ENCODE measurements at regions not wholly inside any gene's neighbourhood (a gene's known extent, or its start where the extent isn't known, plus 50 kb on each side); places are given as distances from the start of the nearest gene placed in this dataset.
"Not testable (repeated sequence)": the region's sequence is repeated elsewhere in the genome, so short reads cannot be mapped to it uniquely, and the experiment has no call there.

DNA sequence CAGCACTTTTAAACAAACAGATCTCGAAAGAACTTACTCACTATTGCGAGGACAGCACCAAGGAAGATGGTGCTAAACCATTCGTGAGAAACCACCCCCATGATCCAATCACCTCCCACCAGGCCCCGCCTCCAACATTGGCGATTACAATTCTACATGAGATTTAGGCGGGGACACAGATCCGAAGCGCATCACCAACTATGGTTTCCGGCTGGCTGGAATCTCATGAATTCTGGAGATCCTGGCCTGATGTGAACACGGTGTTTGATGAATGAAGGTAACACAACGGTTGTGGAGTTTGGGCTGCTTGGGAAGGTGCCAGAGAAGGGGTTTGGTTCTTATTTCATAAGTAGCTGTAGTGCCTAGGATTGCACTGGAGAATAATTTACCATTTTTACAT, 216.7 kb downstream of the EMX2 start:
- no peaks in the 10 kb centered on the region for H3K36me3 Mint-ChIP-seq (ENCODE audit: low read depth)
- no peak overlapping the region for H3K4me3 Mint-ChIP-seq
- DNase-seq (no peak), ATAC-seq (no peak)
- H3K27ac Mint-ChIP-seq = no peak overlapping the region
- H3K4me1 Mint-ChIP-seq = no peaks in the 10 kb centered on the region
- H3K27me3 Mint-ChIP-seq = peaks cover 35% of the 10 kb centered on the region
- H3K9me3 ChIP-seq (ENCODE audit: control insufficient read depth, low read length, poor library complexity, severe bottlenecking) = no peaks in the 10 kb centered on the region

DNA sequence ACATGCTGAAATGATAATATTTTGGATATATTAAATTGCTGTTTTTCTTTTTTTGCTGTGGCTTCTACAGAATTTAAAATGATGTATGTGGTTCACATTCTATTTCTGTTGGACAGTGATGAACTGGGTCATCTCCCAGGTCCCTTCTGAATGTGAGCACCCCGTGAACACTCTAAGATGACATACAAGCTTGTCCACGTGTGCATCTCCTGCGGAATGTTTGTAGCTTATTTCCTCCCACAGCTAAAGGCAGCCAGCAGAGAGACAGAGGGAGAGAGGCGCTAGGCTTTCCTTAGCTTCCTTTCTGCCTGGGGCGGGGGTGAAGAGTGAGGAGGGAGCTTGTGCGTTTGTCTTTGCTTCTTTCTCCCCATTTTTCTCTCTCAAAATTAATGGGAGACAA, 219.1 kb downstream of the EMX2 start:
- H3K36me3 Mint-ChIP-seq (ENCODE audit: low read depth) = no peaks in the 10 kb centered on the region
- no peak for DNase-seq
- no peaks in the 10 kb centered on the region for H3K4me1 Mint-ChIP-seq
- no peak overlapping the region for H3K4me3 Mint-ChIP-seq
- peaks cover 23% of the 10 kb centered on the region for H3K27me3 Mint-ChIP-seq
- ATAC-seq = no peak
- no peaks in the 10 kb centered on the region for H3K9me3 ChIP-seq (ENCODE audit: control insufficient read depth, low read length, poor library complexity, severe bottlenecking)
- H3K27ac Mint-ChIP-seq = no peak overlapping the region

DNA sequence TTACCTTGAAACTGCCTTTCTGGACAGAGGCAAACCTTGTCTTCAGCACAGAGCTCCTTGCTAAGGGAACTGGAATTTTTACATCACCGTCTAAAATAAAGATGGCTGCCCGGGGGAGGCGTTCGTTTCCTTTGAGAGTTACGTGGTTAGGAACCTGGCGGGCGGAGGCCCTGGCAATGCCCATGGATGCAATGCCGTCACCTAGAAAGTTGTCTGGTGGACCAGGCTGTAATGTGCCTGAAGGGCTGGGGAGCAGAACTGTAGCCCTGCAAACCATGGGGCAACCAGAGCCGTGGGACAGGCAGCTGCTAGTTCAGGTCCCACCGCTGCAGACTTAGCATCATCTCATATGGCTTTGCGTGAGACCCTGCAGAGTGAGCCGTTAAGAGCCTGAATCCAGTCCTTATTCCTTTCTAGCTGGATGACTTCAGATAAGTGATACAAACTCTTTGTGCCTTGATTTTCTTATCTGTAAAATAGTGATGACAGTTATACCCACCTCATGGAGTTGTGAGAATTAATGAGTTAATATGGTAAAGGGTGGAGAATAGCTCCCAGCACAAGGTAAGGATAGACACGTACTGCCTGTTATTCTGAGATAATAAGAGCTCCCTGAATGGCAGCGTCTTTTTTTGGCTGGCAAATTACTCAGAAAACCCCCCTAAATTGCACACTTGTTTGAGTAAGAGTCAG, 219.7 kb downstream of the EMX2 start:
- peaks cover 23% of the 10 kb centered on the region for H3K27me3 Mint-ChIP-seq
- no peak overlapping the region for H3K4me3 Mint-ChIP-seq
- H3K36me3 Mint-ChIP-seq (ENCODE audit: low read depth) = no peaks in the 10 kb centered on the region
- no peak for ATAC-seq
- H3K9me3 ChIP-seq (ENCODE audit: control insufficient read depth, low read length, poor library complexity, severe bottlenecking) = no peaks in the 10 kb centered on the region
- no peaks in the 10 kb centered on the region for H3K4me1 Mint-ChIP-seq
- DNase-seq = no peak
- H3K27ac Mint-ChIP-seq = no peak overlapping the region

DNA sequence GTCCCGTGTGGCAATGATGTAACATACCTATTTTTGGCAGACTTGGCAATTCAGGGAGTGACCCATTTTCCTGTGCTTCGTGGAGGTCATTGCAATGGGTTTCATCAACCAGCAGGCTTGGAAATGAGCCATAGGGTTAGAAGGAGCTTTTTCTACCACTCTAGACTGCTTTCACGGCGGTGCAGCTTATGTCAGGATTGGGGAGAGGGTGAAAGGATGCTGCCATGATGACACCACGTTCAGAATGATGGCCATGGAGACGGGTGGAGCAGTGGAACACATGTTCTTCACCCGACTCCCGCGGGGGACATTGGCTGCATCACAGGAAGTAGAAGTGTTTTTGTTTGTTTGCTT, 220.2 kb downstream of the EMX2 start:
- Mint-ChIP-seq H3K36me3 (ENCODE audit: low read depth) (no peaks in the 10 kb centered on the region), H3K27ac (no peak overlapping the region), H3K4me1 (no peaks in the 10 kb centered on the region), H3K4me3 (no peak overlapping the region), H3K27me3 (peaks cover 23% of the 10 kb centered on the region)
- ATAC-seq = no peak
- no peak for DNase-seq
- H3K9me3 ChIP-seq (ENCODE audit: control insufficient read depth, low read length, poor library complexity, severe bottlenecking) = no peaks in the 10 kb centered on the region

DNA sequence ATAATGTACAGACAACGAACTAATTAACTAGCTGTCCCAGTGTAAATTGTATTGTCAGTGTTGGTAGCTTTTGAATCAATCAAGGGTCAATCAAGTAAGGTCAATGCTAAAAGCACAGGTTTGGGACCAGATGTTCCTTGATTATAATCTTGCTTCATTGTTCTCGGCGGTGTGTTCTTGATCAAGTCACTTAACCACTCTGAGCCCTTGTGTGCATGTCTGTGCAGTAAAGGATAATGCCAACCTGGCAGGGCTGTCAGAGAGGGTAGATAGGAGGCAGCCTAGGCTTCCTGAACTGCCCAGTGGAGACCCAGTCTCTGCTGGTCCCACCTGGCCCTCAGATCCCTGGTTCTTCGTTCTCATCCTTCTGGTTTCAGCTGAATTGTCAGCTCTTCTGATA, 221.0 kb downstream of the EMX2 start:
- Mint-ChIP-seq H3K27ac (no peak overlapping the region), H3K4me1 (no peaks in the 10 kb centered on the region), H3K27me3 (peaks cover 23% of the 10 kb centered on the region), H3K4me3 (no peak overlapping the region), H3K36me3 (ENCODE audit: low read depth) (no peaks in the 10 kb centered on the region)
- no peak for ATAC-seq
- no peaks in the 10 kb centered on the region for H3K9me3 ChIP-seq (ENCODE audit: control insufficient read depth, low read length, poor library complexity, severe bottlenecking)
- DNase-seq = no peak

DNA sequence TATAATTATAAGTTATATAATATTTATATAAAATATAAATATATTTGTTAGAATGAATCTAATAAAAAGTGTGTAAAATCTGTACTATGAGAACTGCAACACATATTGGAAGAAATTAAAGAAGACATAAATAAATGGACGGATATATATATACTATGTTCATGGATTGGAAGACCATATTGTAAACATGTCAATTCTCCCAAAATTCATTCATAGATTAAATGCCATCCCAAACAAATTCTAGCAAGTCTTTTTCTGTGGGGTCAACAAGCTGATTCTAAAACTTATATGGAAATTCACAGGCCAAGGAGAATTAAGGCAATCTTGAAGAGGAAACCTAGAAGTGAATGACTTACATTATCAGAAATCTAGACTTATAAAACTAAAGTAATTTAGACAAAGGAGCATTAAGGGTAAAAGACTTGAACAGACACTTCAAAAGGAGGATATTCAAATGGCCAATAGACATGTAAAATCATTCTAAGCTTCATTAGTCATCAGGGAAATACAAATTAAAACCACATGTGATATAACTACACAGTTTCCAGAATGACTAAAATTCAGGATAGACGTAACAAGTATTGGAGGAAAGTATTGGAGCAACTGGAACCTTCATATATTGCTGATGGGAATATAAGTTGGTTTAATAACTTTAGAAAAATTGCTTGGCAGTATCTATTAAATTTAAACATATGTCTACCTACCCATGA, 225.9 kb downstream of the EMX2 start:
- DNase-seq (no peak), ATAC-seq (no peak)
- H3K9me3 ChIP-seq (ENCODE audit: control insufficient read depth, low read length, poor library complexity, severe bottlenecking) = no peaks in the 10 kb centered on the region
- H3K36me3 Mint-ChIP-seq (ENCODE audit: low read depth) = no peaks in the 10 kb centered on the region
- peaks cover 14% of the 10 kb centered on the region for H3K27me3 Mint-ChIP-seq
- H3K4me3 Mint-ChIP-seq = no peak overlapping the region
- H3K4me1 Mint-ChIP-seq = no peaks in the 10 kb centered on the region
- H3K27ac Mint-ChIP-seq = no peak overlapping the region

DNA sequence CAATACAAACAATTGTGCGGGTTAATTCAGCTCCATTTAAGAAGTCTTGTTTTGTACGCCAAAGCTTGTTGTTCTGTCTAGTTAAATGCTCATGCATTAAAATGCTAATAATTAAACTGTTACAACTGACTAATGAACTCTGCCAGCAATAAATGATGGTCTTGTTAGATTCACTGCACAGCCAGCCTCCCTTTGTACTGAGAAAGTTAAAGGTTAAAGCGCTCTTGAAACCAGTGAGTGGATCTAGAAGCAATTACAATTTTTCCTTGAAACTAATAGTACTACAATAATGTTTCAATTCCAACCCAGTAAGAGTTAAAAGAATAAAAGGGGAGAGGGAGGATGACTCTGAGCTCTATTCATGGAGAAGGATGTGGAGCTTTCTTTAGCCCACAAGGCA, 233.0 kb downstream of the EMX2 start:
- no peak for DNase-seq
- H3K27me3 Mint-ChIP-seq = peaks cover 27% of the 10 kb centered on the region

DNA sequence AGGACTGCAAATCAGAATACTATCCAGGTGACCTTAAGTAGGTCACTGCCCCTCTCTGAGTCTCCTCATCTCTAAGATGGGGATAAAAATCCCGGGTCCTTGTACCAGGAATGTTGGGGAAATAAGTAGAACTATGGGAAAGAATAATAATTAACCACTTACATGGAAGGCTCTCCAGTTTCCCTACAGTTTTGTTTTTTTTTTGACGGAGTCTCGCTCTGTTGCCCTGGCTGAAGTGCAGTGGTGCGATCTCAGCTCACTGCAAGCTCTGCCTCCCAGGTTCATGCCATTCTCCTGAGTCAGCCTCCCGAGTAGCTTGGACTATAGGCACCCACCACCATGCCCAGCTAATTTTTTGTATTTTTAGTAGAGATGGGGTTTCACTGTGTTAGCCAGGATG, 234.7 kb downstream of the EMX2 start:
- not testable (repeated sequence) for DNase-seq; H3K4me1 Mint-ChIP-seq; H3K27ac Mint-ChIP-seq; H3K4me3 Mint-ChIP-seq; H3K36me3 Mint-ChIP-seq (ENCODE audit: low read depth); ATAC-seq; H3K9me3 ChIP-seq (ENCODE audit: control insufficient read depth, low read length, poor library complexity, severe bottlenecking)
- H3K27me3 Mint-ChIP-seq = peaks cover 21% of the 10 kb centered on the region

More for the DNA sequence above, 233.0 kb downstream of the EMX2 start:
- Mint-ChIP-seq H3K36me3 (ENCODE audit: low read depth) (no peaks in the 10 kb centered on the region), H3K4me3 (no peak overlapping the region), H3K27ac (no peak overlapping the region), H3K4me1 (no peaks in the 10 kb centered on the region)
- no peak for ATAC-seq
- H3K9me3 ChIP-seq (ENCODE audit: control insufficient read depth, low read length, poor library complexity, severe bottlenecking) = no peaks in the 10 kb centered on the region

DNA sequence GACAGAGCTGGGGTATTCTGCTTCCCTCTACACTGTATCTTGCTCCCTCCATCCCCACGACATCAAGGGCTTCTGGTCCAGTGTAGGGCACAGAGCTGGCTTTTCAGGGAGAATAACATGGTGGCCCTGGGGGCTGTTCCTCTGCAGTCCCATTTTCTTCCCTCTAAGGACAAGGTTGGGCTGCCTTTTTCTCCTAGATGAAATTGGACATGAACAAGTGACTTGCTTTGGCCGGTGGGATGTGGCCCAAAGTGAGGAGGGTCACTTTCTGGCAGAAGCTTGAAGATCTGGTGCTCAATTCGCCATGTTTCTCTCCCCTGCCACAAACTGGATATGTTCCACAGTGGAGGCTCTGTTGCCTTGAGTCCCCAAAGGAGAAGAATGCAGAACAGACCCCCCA, 235.7 kb downstream of the EMX2 start:
- no peak for ATAC-seq
- Mint-ChIP-seq H3K27me3 (peaks cover 14% of the 10 kb centered on the region), H3K36me3 (ENCODE audit: low read depth) (no peaks in the 10 kb centered on the region), H3K4me1 (no peaks in the 10 kb centered on the region), H3K27ac (no peak overlapping the region), H3K4me3 (no peak overlapping the region)
- no peaks in the 10 kb centered on the region for H3K9me3 ChIP-seq (ENCODE audit: control insufficient read depth, low read length, poor library complexity, severe bottlenecking)
- DNase-seq = no peak

DNA sequence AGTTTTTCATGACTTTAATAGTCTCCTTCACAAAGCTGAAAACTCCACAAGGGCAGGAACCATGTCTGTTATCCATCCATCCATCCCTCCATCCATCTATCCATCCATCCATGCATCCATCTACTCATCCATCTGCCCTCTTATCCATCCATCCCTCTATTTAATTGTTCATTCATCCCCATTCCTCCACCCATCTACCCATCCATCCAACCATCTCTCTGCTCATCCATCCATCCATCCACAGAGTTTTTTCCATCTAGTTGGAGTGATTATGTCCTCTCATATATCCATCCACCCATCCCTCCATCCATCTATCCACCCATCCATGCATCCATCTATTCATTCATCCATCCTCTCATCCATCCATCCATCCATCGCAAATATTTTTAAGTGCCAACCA, 237.9 kb downstream of the EMX2 start:
- no peaks in the 10 kb centered on the region for H3K9me3 ChIP-seq (ENCODE audit: control insufficient read depth, low read length, poor library complexity, severe bottlenecking)
- DNase-seq = no peak
- Mint-ChIP-seq H3K27ac (no peak overlapping the region), H3K4me3 (no peak overlapping the region), H3K4me1 (no peaks in the 10 kb centered on the region), H3K36me3 (ENCODE audit: low read depth) (no peaks in the 10 kb centered on the region), H3K27me3 (peaks cover 3% of the 10 kb centered on the region)
- no peak for ATAC-seq

DNA sequence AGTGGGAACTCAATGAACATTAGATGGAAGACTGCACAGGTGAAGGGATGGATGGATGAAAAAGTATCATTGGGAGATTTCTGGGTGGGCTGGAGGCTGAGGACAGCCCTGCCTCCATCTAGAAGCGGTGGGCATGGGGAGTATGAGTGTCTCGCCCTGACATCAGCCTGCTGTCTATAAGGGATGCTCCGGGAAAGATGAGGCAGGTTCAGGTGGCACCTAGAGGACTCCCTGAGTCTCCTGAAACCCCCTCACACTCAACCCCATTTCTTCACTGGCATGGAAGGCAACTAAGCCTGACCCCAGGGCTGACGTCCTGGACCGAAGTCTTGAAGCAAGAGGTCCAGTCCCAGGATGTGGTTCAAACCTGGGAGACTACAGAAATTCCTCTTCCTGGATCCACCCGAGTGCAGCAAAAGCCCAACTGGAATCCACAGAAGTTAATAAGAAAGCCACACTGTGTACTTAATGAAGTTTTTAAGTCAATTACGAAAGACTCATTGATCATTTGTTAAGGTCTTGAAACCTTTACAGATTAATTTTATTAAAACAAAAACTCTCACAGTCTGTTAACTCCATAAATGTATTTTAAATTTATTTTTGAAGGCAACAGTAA, 238.8 kb downstream of the EMX2 start:
- H3K27ac Mint-ChIP-seq = no peak overlapping the region
- H3K4me3 Mint-ChIP-seq = no peak overlapping the region
- no peaks in the 10 kb centered on the region for H3K9me3 ChIP-seq (ENCODE audit: control insufficient read depth, low read length, poor library complexity, severe bottlenecking)
- ATAC-seq = no peak
- H3K36me3 Mint-ChIP-seq (ENCODE audit: low read depth) = no peaks in the 10 kb centered on the region
- H3K27me3 Mint-ChIP-seq = peaks cover 3% of the 10 kb centered on the region
- no peaks in the 10 kb centered on the region for H3K4me1 Mint-ChIP-seq
- DNase-seq = no peak

DNA sequence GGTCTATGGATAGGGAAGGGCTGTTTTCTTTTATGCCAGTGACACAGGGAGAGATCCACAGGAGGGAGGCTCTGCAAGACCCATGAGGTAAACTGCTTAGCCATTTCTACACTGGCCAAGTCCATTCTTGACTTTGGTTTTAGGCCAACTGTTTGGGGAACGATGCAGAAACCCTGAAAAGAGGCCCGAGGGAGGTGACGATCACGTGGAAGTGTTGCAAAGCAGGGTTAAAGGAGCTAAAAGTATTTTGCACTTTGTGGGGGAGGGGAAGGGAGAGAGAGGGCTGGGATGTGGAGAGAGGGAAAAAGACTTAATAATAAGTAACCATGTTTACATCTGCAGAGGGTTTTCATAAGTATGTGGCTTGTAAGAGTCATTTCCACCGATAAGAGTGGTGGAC, 239.7 kb downstream of the EMX2 start:
- no peaks in the 10 kb centered on the region for H3K9me3 ChIP-seq (ENCODE audit: control insufficient read depth, low read length, poor library complexity, severe bottlenecking)
- ATAC-seq (no peak), DNase-seq (no peak)
- no peaks in the 10 kb centered on the region for H3K36me3 Mint-ChIP-seq (ENCODE audit: low read depth)
- no peak overlapping the region for H3K27ac Mint-ChIP-seq
- peaks cover 10% of the 10 kb centered on the region for H3K27me3 Mint-ChIP-seq
- no peak overlapping the region for H3K4me3 Mint-ChIP-seq
- H3K4me1 Mint-ChIP-seq = no peaks in the 10 kb centered on the region

DNA sequence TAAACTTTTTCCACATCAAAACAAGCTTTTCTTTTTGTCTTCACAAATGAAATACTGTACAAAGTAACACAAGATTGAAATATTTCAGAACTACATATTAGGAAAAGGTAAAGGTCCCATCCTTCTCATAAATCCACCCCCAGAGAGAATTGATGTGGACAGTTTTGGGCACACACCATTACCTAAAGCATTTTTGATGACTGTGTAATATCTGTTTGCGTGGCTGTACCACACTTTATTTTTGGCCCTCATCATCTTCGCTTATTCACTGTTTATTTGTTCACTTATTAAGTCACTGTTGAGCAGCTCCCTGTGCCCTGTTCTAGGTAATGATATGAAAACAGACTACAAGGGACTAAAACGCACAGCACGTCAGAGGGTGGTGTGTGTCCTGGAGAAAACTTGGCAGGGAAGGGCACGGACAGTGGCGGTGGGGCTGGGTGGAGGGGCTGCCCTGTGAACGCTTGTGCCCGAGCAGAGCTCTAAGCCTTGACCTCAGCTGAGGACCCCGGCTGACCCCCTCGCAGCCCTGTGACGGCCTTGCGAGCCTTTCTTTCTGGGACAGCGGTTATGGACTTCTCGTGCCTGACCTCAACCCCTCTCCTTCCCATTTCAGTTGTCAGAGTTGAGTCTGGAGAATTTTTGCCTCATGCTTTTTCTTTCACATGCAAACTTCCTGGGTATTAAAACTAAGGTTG, 241.3 kb downstream of the EMX2 start:
- no peak for ATAC-seq
- no peaks in the 10 kb centered on the region for H3K36me3 Mint-ChIP-seq (ENCODE audit: low read depth)
- no peak overlapping the region for H3K4me3 Mint-ChIP-seq
- no peaks in the 10 kb centered on the region for H3K9me3 ChIP-seq (ENCODE audit: control insufficient read depth, low read length, poor library complexity, severe bottlenecking)
- no peak overlapping the region for H3K27ac Mint-ChIP-seq
- H3K4me1 Mint-ChIP-seq = no peaks in the 10 kb centered on the region
- DNase-seq = no peak
- H3K27me3 Mint-ChIP-seq = peaks cover 15% of the 10 kb centered on the region

Data from T-helper 17 cell (primary cell).